ENCODE measurements at regions not wholly inside any gene's neighbourhood (a gene's known extent, or its start where the extent isn't known, plus 50 kb on each side); places are given as distances from the start of the nearest gene placed in this dataset.
A peak's percentile ranks its signal among the peaks of the same experiment; 100 is the strongest.

DNA sequence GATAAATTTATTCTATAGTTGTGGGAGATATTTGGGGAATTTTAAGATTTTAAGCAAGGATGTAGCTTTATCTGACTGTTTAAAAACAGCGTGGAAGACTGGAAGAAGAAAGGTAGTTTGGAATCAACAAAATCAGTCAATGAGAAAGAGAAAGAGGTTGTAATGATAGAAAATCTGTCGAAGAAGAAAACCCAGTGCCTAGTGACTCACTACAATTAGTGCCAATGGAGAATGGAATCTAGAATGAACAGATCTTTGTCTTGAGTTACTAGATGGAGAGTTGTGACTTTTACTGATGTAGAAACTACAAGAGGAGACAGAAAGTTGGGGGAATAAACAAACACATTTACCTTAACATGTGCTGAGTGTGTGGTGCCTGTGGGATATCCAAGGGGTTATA is 577.8 kb upstream of the NR5A2 start:
- Histone ChIP-seq H3K4me3 (ENCODE audit: low read depth, low read length) (no peak overlapping the region), H3K9me3 (ENCODE audit: severe bottlenecking) (peaks cover 2% of the 10 kb centered on the region), H3K27ac (no peak overlapping the region), H3K36me3 (no peaks in the 10 kb centered on the region), H3K27me3 (ENCODE audit: insufficient read depth, low read depth, severe bottlenecking) (no peaks in the 10 kb centered on the region)
- TF ChIP-seq, protein P1, sequence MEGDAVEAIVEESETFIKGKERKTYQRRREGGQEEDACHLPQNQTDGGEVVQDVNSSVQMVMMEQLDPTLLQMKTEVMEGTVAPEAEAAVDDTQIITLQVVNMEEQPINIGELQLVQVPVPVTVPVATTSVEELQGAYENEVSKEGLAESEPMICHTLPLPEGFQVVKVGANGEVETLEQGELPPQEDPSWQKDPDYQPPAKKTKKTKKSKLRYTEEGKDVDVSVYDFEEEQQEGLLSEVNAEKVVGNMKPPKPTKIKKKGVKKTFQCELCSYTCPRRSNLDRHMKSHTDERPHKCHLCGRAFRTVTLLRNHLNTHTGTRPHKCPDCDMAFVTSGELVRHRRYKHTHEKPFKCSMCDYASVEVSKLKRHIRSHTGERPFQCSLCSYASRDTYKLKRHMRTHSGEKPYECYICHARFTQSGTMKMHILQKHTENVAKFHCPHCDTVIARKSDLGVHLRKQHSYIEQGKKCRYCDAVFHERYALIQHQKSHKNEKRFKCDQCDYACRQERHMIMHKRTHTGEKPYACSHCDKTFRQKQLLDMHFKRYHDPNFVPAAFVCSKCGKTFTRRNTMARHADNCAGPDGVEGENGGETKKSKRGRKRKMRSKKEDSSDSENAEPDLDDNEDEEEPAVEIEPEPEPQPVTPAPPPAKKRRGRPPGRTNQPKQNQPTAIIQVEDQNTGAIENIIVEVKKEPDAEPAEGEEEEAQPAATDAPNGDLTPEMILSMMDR (IDR thresholded peaks at IDR 0.05; ENCODE audit: low read depth, low read length), result no peak
- DNase-seq, result no peak

DNA sequence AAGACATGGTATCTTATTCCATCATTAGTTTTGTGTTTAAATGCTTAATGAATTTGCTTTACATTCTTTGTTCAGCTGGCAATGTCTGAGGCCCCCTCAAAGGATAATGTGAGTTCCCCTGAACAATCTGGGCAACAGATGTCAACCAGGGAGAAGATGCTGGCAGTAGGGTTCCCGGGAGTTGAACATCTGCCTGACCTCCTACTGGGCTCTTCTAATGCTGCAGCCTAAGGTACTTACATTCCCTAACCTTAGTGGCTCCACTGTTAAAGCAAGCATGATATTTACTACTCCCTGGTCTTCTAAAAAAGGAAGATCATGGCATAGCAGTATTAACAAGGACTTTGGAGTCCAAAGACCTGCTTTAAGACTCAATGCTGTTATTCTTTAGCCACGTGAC is 574.9 kb upstream of the NR5A2 start:
- Histone ChIP-seq H3K9me3 (ENCODE audit: severe bottlenecking) (no peaks in the 10 kb centered on the region), H3K4me3 (ENCODE audit: low read depth, low read length) (no peak overlapping the region), H3K27ac (no peak overlapping the region), H3K36me3 (no peaks in the 10 kb centered on the region), H3K27me3 (ENCODE audit: insufficient read depth, low read depth, severe bottlenecking) (no peaks in the 10 kb centered on the region)
- TF ChIP-seq, protein P1 (IDR thresholded peaks at IDR 0.05; ENCODE audit: low read depth, low read length), result no peak
- DNase-seq, result no peak

DNA sequence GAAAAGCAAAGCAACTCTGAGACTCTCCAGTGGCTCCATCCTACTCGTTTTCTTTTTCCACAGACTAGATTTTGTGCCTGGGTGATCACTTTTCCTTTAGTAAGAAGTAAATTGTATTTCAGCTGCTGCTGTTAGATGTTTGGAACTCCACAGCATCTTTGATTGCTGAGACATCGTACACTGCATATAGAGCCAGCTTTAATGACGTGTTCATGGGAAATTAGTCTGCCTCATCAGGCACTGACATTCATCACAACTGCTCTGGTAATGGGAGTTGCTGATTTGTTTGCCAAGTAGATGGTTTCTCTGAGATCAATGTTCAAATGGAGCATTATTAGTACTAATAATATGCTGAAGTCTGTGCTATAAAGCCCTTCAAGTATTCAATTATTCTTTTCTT is 573.8 kb upstream of the NR5A2 start:
- no peaks in the 10 kb centered on the region for H3K27me3 ChIP-seq (ENCODE audit: insufficient read depth, low read depth, severe bottlenecking)

DNA sequence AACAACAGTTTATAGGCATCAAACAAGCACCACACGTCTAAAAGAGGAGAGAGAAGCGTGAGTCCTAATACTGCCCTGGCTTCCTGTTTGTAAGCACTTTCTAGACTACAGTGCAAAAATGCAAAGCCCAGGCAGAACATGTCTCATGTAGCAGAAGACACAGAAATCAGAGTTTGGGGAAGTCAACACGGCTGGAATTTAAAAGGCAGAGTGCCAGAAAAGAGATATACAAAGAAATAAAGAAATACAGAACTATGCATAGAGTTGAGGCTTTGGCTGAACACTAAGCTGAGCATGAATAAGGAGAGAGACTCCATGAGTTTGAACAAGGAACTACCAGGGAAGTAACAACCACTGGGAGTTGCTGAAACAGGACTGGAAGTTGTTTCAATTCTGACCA is 566.6 kb upstream of the NR5A2 start:
- H3K9me3 ChIP-seq (ENCODE audit: severe bottlenecking), result peaks cover 8% of the 10 kb centered on the region
- no peak overlapping the region for H3K4me3 ChIP-seq (ENCODE audit: low read depth, low read length)
- TF ChIP-seq, protein P1 (IDR thresholded peaks at IDR 0.05; ENCODE audit: low read depth, low read length), result no peak
- no peaks in the 10 kb centered on the region for H3K36me3 ChIP-seq
- H3K27ac ChIP-seq, result no peak overlapping the region
- H3K27me3 ChIP-seq (ENCODE audit: insufficient read depth, low read depth, severe bottlenecking), result no peaks in the 10 kb centered on the region
- no peak for DNase-seq

More for the DNA sequence above, 573.8 kb upstream of the NR5A2 start:
- no peak for DNase-seq
- no peaks in the 10 kb centered on the region for H3K36me3 ChIP-seq
- TF ChIP-seq, protein P1 (IDR thresholded peaks at IDR 0.05; ENCODE audit: low read depth, low read length), result no peak
- no peak overlapping the region for H3K4me3 ChIP-seq (ENCODE audit: low read depth, low read length)
- H3K9me3 ChIP-seq (ENCODE audit: severe bottlenecking), result no peaks in the 10 kb centered on the region
- no peak overlapping the region for H3K27ac ChIP-seq

DNA sequence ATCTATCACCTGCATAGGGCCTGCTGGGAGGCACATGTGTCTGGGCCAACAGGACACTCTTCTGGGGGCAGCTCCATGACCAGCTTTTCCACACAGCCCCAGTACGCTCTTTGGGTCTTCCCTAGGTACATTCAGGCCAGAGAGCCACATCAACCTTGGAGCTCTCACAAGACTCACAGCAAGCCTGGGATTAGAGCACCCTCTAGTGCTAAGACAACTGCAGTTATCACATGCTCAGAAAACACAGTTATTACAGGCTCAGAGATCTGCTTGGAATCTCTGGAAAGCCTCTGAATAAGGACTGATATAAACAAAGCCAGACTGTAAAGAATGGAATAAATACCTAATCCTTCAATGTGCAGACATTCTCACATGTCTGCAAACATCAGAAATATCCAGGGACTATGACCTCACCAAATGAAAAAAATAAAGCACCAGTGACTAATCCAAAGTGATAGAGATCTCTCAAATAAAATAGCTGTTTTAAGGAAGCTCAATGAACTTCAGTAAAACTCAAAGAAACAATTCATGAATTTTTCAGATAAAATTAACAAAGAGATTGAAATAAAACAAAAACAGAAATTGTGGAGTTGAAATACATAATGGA is 563.9 kb upstream of the NR5A2 start:
- Histone ChIP-seq H3K4me3 (ENCODE audit: low read depth, low read length) (no peak overlapping the region), H3K9me3 (ENCODE audit: severe bottlenecking) (peaks cover 8% of the 10 kb centered on the region), H3K27ac (no peak overlapping the region), H3K27me3 (ENCODE audit: insufficient read depth, low read depth, severe bottlenecking) (no peaks in the 10 kb centered on the region), H3K36me3 (no peaks in the 10 kb centered on the region)
- TF ChIP-seq, protein P1 (IDR thresholded peaks at IDR 0.05; ENCODE audit: low read depth, low read length), result peak; percentile 97
- DNase-seq, result peak; percentile 86

DNA sequence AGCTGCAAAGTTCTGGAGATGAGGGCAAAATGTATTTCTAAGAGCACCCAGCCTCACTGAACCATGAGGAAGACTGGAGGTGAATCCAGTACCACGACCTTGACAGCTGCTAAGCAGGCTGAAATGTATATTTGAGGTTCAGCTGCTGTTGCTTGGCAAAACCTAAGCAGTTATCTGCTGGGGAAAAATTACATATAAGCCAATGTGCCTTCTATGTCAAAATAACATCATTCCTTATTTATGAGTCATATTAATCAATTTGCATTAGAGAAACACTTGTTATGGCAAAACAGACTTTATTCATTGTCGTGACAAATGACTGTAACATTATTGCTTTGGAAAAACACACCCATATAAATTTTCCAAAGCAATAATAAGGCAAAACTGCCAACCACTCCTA is 560.5 kb upstream of the NR5A2 start:
- H3K9me3 ChIP-seq (ENCODE audit: severe bottlenecking), result peaks cover 8% of the 10 kb centered on the region
- H3K4me3 ChIP-seq (ENCODE audit: low read depth, low read length), result no peak overlapping the region
- TF ChIP-seq, protein P1 (IDR thresholded peaks at IDR 0.05; ENCODE audit: low read depth, low read length), result no peak
- no peaks in the 10 kb centered on the region for H3K36me3 ChIP-seq
- H3K27me3 ChIP-seq (ENCODE audit: insufficient read depth, low read depth, severe bottlenecking), result no peaks in the 10 kb centered on the region
- H3K27ac ChIP-seq, result no peak overlapping the region
- no peak for DNase-seq
